ENCODE measurements at regions not wholly inside any gene's neighbourhood (a gene's known extent, or its start where the extent isn't known, plus 50 kb on each side); places are given as distances from the start of the nearest gene placed in this dataset.

DNA sequence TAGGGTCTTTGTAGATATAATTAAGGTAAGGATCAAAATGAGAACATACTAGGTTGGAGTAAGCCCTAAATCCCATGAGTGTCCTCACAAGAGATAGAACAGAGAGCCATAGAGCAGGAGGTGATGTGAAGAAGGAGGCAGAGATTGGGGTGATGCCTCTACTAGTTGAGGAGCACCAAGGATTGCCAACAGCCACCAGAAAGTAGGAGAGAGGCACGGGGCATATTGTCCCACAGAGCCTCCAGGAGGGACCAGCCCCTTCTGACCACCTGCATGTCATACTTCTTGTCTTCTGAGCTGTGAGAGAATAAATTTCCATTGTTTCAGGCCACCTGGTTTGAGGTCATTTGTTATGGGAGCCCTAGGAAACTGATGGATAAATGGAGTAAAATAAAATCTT is 363.3 kb downstream of the RPS6KC1 start:
- WGBS, 3 donors = 80 to 92% (median 88%) methylated on average over 1 of the region's 1 CpG
- TF ChIP-seq, protein P1, sequence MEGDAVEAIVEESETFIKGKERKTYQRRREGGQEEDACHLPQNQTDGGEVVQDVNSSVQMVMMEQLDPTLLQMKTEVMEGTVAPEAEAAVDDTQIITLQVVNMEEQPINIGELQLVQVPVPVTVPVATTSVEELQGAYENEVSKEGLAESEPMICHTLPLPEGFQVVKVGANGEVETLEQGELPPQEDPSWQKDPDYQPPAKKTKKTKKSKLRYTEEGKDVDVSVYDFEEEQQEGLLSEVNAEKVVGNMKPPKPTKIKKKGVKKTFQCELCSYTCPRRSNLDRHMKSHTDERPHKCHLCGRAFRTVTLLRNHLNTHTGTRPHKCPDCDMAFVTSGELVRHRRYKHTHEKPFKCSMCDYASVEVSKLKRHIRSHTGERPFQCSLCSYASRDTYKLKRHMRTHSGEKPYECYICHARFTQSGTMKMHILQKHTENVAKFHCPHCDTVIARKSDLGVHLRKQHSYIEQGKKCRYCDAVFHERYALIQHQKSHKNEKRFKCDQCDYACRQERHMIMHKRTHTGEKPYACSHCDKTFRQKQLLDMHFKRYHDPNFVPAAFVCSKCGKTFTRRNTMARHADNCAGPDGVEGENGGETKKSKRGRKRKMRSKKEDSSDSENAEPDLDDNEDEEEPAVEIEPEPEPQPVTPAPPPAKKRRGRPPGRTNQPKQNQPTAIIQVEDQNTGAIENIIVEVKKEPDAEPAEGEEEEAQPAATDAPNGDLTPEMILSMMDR (IDR thresholded peaks at IDR 0.05) = no peak
- Histone ChIP-seq H3K9me3 (no peaks in the 10 kb centered on the region), H3K4me3 (no peak overlapping the region), H3K27ac (no peak overlapping the region), H3K4me1 (no peaks in the 10 kb centered on the region), H3K36me3 (ENCODE audit: insufficient read depth in 1 of 2, low read depth in 1 of 2) (no peaks in the 10 kb centered on the region), H3K27me3 (ENCODE audit: insufficient read depth in 3 of 3, low read length in 2 of 3) (no peaks in the 10 kb centered on the region)
- DNase-seq (no peak), ATAC-seq (no peak)
- intact Hi-C loops (cut with DNase I) = no loop called here

DNA sequence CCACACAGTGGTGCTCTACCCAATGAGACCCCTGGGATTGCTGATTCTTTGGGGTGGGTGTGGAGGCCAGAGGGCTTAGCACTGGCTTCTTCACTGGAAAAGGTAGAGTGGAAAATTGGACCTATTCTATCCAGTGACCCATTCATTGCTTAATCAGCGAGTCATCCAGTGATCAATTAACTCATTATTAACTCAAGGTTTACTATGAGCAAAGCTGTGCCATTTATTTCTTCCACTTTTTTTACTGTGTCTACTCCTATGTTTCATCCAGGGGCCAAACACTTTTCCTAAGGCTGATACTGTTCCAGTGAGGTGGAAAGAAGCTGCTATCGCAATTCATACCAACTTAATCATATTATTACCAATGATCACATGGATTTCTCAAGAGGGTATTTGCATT is 363.9 kb downstream of the RPS6KC1 start:
- Histone ChIP-seq H3K9me3 (no peaks in the 10 kb centered on the region), H3K27me3 (ENCODE audit: insufficient read depth in 3 of 3, low read length in 2 of 3) (no peaks in the 10 kb centered on the region), H3K4me3 (no peak overlapping the region), H3K36me3 (ENCODE audit: insufficient read depth in 1 of 2, low read depth in 1 of 2) (no peaks in the 10 kb centered on the region), H3K27ac (no peak overlapping the region), H3K4me1 (no peaks in the 10 kb centered on the region)
- no peak for ATAC-seq
- intact Hi-C loops (cut with DNase I) = no loop called here
- TF ChIP-seq, protein P1 (IDR thresholded peaks at IDR 0.05) = no peak
- 97 to 99% (median 97%) methylated on average over 2 of the region's 2 CpGs for WGBS, 3 donors
- DNase-seq = no peak

DNA sequence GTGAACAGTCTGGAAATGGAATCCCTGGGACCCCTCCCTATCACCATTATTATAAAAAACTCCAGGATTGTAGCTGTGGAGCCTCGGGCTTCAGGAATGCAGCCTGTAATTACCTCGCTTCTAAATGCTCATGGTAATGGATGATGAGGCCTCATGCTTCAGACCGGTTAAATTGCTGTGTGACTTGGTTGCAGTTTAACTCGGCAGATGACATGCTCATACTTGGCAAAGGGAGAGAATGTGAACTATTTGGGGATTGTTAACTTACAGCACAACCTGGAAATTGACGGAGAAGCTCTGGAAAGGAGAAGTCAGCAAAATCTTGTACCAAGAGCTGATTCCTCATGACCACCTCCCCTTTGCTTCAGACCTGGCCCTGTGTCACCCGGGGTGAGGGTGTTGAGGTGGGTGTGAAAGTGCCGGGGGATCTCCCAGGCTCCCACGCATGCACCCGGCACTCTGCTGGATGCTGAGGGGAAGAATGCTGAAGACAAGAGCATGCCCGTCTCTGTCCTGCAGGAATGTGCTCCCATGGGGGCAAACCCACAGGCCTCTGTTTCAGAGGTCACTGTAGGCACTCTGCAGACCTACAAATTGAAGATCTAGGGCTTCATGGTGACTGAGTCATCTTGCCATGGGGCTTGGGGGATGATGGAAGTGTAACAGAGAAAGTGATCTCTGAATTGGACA is 364.8 kb downstream of the RPS6KC1 start:
- Histone ChIP-seq H3K27ac (no peak overlapping the region), H3K4me3 (no peak overlapping the region), H3K4me1 (no peaks in the 10 kb centered on the region), H3K27me3 (ENCODE audit: insufficient read depth in 3 of 3, low read length in 2 of 3) (no peaks in the 10 kb centered on the region), H3K9me3 (no peaks in the 10 kb centered on the region), H3K36me3 (ENCODE audit: insufficient read depth in 1 of 2, low read depth in 1 of 2) (no peaks in the 10 kb centered on the region)
- DNase-seq (no peak), ATAC-seq (no peak)
- TF ChIP-seq, protein P1 (IDR thresholded peaks at IDR 0.05) = no peak
- intact Hi-C loops (cut with DNase I) = no loop called here
- 70 to 76% (median 70%) methylated on average over 10 of the region's 10 CpGs for WGBS, 3 donors

DNA sequence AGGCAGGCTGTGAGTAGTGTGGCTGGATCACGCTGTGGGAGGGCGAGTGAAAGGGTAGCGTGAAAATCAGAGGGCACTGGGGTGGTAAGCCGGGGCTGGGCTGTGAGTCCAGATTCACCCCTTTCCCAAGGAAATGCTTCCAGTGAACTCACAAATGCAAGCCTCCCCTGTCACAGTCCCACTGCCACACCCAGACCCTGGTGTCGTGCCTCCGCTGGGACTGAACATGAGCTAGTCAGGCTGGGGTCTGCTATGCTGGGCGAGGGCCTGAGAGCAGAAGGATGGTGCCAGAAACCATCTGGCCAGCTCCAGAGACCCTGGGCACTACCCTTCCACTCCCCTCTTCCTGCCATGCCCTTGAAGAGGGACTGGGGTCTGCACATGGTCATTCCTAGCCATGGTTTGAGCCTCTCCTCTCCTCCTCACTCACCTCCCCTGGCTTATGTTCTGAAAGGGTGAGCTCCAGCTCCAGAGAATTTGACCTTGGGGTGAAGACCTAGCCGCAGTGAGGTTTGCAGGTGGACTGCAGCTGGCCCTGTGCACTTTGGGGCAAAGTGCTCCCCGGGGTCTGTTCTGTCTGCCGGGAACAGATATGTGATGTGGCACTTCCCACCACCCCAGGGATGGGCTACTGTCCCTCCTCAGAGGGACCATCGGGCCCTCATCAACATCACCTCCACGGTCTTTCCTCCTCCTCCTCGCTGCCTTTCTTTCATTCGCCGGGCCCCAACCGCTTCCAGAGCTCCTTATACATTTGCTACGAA is 365.6 kb downstream of the RPS6KC1 start:
- Histone ChIP-seq H3K27me3 (ENCODE audit: insufficient read depth in 3 of 3, low read length in 2 of 3) (no peaks in the 10 kb centered on the region), H3K9me3 (no peaks in the 10 kb centered on the region), H3K27ac (no peak overlapping the region), H3K4me1 (no peaks in the 10 kb centered on the region), H3K4me3 (no peak overlapping the region), H3K36me3 (ENCODE audit: insufficient read depth in 1 of 2, low read depth in 1 of 2) (no peaks in the 10 kb centered on the region)
- DNase-seq (no peak), ATAC-seq (no peak)
- WGBS, 3 donors = 86 to 89% (median 87%) methylated on average over 17 of the region's 17 CpGs
- intact Hi-C loops (cut with DNase I) = no loop called here
- TF ChIP-seq, protein P1 (IDR thresholded peaks at IDR 0.05) = no peak

Measured in psoas muscle (tissue), 7 donors.